ENCODE measurements at regions not wholly inside any gene's neighbourhood (a gene's known extent, or its start where the extent isn't known, plus 50 kb on each side); places are given as distances from the start of the nearest gene placed in this dataset.
"Not testable (repeated sequence)": the region's sequence is repeated elsewhere in the genome, so short reads cannot be mapped to it uniquely, and the experiment has no call there.

- no peak overlapping the region for H3K4me3 ChIP-seq
- ATAC-seq, result no peak
- no peak overlapping the region for H3K4me2 ChIP-seq
- peaks cover 12% of the 10 kb centered on the region; the same call in 2 of the 3 replicates for H3K9me3 ChIP-seq
- no peak for TF ChIP-seq FOSB (CRISPR knock-in tag; IDR thresholded peaks at IDR 0.05)
- TF ChIP-seq GATA3 (IDR thresholded peaks at IDR 0.05; ENCODE audit: borderline replicate concordance), result no peak
- TF ChIP-seq, protein P1, sequence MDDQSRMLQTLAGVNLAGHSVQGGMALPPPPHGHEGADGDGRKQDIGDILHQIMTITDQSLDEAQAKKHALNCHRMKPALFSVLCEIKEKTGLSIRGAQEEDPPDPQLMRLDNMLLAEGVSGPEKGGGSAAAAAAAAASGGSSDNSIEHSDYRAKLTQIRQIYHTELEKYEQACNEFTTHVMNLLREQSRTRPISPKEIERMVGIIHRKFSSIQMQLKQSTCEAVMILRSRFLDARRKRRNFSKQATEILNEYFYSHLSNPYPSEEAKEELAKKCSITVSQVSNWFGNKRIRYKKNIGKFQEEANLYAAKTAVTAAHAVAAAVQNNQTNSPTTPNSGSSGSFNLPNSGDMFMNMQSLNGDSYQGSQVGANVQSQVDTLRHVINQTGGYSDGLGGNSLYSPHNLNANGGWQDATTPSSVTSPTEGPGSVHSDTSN (IDR thresholded peaks at IDR 0.05), result no peak
- TF ChIP-seq HOXB13 (CRISPR knock-in tag; IDR thresholded peaks at IDR 0.05; ENCODE audit: low read depth), result no peak
- no peak for TF ChIP-seq RCOR1 (IDR thresholded peaks at IDR 0.05; ENCODE audit: low read depth, low read length)
- no peak for TF ChIP-seq HOXA7 (CRISPR knock-in tag; IDR thresholded peaks at IDR 0.05)
- TF ChIP-seq NFE2L2 (conservative IDR thresholded peaks at IDR 0.05; ENCODE audit: low read length), result no peak
- no peak for TF ChIP-seq EHF (CRISPR knock-in tag; IDR thresholded peaks at IDR 0.05)
- TF ChIP-seq NPAS2 (CRISPR knock-in tag; IDR thresholded peaks at IDR 0.05; ENCODE audit: borderline replicate concordance), result no peak
- TF ChIP-seq, protein P2, sequence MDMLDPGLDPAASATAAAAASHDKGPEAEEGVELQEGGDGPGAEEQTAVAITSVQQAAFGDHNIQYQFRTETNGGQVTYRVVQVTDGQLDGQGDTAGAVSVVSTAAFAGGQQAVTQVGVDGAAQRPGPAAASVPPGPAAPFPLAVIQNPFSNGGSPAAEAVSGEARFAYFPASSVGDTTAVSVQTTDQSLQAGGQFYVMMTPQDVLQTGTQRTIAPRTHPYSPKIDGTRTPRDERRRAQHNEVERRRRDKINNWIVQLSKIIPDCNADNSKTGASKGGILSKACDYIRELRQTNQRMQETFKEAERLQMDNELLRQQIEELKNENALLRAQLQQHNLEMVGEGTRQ (IDR thresholded peaks at IDR 0.05), result no peak
- TF ChIP-seq ZFP36 (IDR thresholded peaks at IDR 0.05; ENCODE audit: borderline replicate concordance, partially characterized antibody), result no peak
- no peak for TF ChIP-seq RAD21 (conservative IDR thresholded peaks at IDR 0.05 in 1 of 2, IDR thresholded peaks at IDR 0.05 in 1 of 2)
- TF ChIP-seq FOXS1 (CRISPR knock-in tag; IDR thresholded peaks at IDR 0.05), result no peak
- TF ChIP-seq, protein P3, sequence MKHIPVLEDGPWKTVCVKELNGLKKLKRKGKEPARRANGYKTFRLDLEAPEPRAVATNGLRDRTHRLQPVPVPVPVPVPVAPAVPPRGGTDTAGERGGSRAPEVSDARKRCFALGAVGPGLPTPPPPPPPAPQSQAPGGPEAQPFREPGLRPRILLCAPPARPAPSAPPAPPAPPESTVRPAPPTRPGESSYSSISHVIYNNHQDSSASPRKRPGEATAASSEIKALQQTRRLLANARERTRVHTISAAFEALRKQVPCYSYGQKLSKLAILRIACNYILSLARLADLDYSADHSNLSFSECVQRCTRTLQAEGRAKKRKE (CRISPR knock-in tag; IDR thresholded peaks at IDR 0.05; ENCODE audit: low read depth), result no peak
- TF ChIP-seq EHMT2 (IDR thresholded peaks at IDR 0.05; ENCODE audit: low read depth), result no peak
- TF ChIP-seq POLR2AphosphoS2 (conservative IDR thresholded peaks at IDR 0.05; ENCODE audit: low read length), result no peak
- no peak for FAIRE-seq
- ChIA-PET CTCF (no interaction called here), POLR2A (no interaction called here)
- H3K4me1 ChIP-seq, result no peaks in the 10 kb centered on the region
- no peak overlapping the region for H3K27ac ChIP-seq
- DNase-seq (ENCODE audit: low read depth in 1 of 2, low spot score in 1 of 2), result no peak
Observed at GRCh38 chr1:233828480-233828879, 76.0 kb upstream of the SLC35F3 start.

DNA sequence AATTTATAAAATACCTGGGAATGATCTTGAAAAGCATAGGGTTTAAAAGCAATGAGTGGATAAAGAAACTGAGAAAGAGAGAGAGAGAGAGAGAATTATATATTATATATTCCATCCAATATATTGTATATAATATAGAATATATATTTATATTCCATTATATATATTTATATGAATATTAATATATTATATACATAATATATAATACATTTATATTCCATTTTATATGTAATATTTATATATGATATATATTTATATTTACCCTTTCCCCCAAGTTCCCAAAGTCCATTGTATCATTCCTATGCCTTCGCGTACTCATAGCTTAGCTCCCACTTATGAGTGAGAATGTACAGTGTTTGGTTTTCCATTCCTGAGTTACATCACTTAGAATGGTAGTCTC is 69.9 kb upstream of the SLC35F3 start:
- POLR2A ChIA-PET, result no interaction called here
- Histone ChIP-seq H3K4me3 (no peak overlapping the region), H3K4me1 (no peaks in the 10 kb centered on the region), H3K9me3 (no peaks in the 10 kb centered on the region), H3K27ac (no peak overlapping the region), H3K4me2 (no peak overlapping the region)
- 87% methylated on average over 2 of the region's 2 CpGs for WGBS (ENCODE audit: missing lambda C conversion rate)
- no peak for DNase-seq (ENCODE audit: low read depth in 1 of 2, low spot score in 1 of 2)
- no peak for FAIRE-seq
- CTCF ChIA-PET, result no interaction called here
- no peak for ATAC-seq
- TF ChIP-seq RNF2 (IDR thresholded peaks at IDR 0.05; ENCODE audit: borderline replicate concordance, low read depth) (no peak), HOXA7 (CRISPR knock-in tag; IDR thresholded peaks at IDR 0.05) (no peak), CHD2 (IDR thresholded peaks at IDR 0.05; ENCODE audit: low read length, partially characterized antibody) (no peak), TP53 (CRISPR knock-in tag; IDR thresholded peaks at IDR 0.05) (no peak), CBX2 (IDR thresholded peaks at IDR 0.05; ENCODE audit: borderline replicate concordance, low read depth) (no peak), GATA3 (IDR thresholded peaks at IDR 0.05; ENCODE audit: borderline replicate concordance) (no peak), RAD21 (conservative IDR thresholded peaks at IDR 0.05 in 1 of 2, IDR thresholded peaks at IDR 0.05 in 1 of 2) (no peak), POLR2A (IDR thresholded peaks at IDR 0.05; ENCODE audit: low read length) (no peak), NR3C1 (IDR thresholded peaks at IDR 0.05) (no peak)
- TF ChIP-seq, protein P4, sequence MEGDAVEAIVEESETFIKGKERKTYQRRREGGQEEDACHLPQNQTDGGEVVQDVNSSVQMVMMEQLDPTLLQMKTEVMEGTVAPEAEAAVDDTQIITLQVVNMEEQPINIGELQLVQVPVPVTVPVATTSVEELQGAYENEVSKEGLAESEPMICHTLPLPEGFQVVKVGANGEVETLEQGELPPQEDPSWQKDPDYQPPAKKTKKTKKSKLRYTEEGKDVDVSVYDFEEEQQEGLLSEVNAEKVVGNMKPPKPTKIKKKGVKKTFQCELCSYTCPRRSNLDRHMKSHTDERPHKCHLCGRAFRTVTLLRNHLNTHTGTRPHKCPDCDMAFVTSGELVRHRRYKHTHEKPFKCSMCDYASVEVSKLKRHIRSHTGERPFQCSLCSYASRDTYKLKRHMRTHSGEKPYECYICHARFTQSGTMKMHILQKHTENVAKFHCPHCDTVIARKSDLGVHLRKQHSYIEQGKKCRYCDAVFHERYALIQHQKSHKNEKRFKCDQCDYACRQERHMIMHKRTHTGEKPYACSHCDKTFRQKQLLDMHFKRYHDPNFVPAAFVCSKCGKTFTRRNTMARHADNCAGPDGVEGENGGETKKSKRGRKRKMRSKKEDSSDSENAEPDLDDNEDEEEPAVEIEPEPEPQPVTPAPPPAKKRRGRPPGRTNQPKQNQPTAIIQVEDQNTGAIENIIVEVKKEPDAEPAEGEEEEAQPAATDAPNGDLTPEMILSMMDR (IDR thresholded peaks at IDR 0.05), result no peak
- TF ChIP-seq, protein P5, sequence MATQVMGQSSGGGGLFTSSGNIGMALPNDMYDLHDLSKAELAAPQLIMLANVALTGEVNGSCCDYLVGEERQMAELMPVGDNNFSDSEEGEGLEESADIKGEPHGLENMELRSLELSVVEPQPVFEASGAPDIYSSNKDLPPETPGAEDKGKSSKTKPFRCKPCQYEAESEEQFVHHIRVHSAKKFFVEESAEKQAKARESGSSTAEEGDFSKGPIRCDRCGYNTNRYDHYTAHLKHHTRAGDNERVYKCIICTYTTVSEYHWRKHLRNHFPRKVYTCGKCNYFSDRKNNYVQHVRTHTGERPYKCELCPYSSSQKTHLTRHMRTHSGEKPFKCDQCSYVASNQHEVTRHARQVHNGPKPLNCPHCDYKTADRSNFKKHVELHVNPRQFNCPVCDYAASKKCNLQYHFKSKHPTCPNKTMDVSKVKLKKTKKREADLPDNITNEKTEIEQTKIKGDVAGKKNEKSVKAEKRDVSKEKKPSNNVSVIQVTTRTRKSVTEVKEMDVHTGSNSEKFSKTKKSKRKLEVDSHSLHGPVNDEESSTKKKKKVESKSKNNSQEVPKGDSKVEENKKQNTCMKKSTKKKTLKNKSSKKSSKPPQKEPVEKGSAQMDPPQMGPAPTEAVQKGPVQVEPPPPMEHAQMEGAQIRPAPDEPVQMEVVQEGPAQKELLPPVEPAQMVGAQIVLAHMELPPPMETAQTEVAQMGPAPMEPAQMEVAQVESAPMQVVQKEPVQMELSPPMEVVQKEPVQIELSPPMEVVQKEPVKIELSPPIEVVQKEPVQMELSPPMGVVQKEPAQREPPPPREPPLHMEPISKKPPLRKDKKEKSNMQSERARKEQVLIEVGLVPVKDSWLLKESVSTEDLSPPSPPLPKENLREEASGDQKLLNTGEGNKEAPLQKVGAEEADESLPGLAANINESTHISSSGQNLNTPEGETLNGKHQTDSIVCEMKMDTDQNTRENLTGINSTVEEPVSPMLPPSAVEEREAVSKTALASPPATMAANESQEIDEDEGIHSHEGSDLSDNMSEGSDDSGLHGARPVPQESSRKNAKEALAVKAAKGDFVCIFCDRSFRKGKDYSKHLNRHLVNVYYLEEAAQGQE (IDR thresholded peaks at IDR 0.05), result no peak

DNA sequence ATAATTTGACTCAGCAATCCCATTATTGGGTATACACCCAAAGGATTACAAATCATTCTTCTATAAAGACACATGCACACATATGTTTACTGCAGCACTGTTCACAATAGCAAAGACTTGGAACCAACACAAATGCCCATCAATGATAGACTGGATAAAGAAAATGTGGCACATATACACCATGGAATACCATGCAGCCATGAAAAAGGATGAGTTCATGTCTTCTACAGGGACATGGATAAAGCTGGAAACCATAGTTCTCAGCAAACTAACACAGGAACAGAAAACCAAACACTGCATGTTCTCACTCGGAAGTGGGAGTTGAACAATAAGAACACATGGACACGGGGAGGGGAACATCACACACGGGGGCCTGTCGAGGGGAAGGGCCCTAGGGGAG is 66.3 kb upstream of the SLC35F3 start:
- H3K4me2 ChIP-seq; POLR2A ChIA-PET; FAIRE-seq; ATAC-seq; H3K4me3 ChIP-seq; H3K9me3 ChIP-seq; CTCF ChIA-PET; DNase-seq (ENCODE audit: low read depth in 1 of 2, low spot score in 1 of 2); H3K4me1 ChIP-seq; H3K27ac ChIP-seq: not testable (repeated sequence)
- WGBS (ENCODE audit: missing lambda C conversion rate), result 51% methylated on average over 4 of the region's 4 CpGs

Measured in A549 (cell line).